GM12878 (cell line): ENCODE measurements at regions not wholly inside any gene's neighbourhood (a gene's known extent, or its start where the extent isn't known, plus 50 kb on each side); places are given as distances from the start of the nearest gene placed in this dataset.

Source experiments
- CEBPB ChIP-seq, 2 experiments: fragments of 150-350 bp in 1 of 2; IDR thresholded peaks; 2 replicates each; pipeline ENCODE4 v1.6.1; 2012 to 2014; ENCODE audit warnings: low read depth in 2 of 2, low read length in 2 of 2, borderline replicate concordance in 1 of 2, inconsistent platforms in 1 of 2
- CHD4 ChIP-seq: fragments of 200-600 bp; sonication (generic); IDR thresholded peaks from 2 replicates; pipeline ENCODE4 v1.6.1; 2016; ENCODE audit warnings: mild to moderate bottlenecking
- EP300 ChIP-seq, 2 experiments: fragments of 150-350 bp in 1 of 2; IDR thresholded peaks; 2 replicates each; pipeline ENCODE4 v1.6.1; 2011 to 2012; ENCODE audit warnings: low read depth in 2 of 2, low read length in 2 of 2, borderline replicate concordance in 1 of 2, improper control_type of control experiment in 1 of 2, inconsistent platforms in 1 of 2; ENCODE audit not compliant: control insufficient read depth in 1 of 2
- ESRRA ChIP-seq: IDR thresholded peaks from 2 replicates; pipeline ENCODE4 v1.6.1; 2012; ENCODE audit warnings: mild to moderate bottlenecking, low read length, improper control_type of control experiment
- ETV6 ChIP-seq, 2 experiments: fragments of 450-650 bp in 1 of 2; IDR thresholded peaks in 1 of 2; conservative IDR thresholded peaks in 1 of 2; 2 replicates each; pipeline ENCODE4 v1.6.1; 2014; ENCODE audit warnings: antibody characterized with exemption in 1 of 2, borderline replicate concordance in 1 of 2, low read depth in 1 of 2, mild to moderate bottlenecking in 1 of 2, moderate library complexity in 1 of 2
- MXI1 ChIP-seq: fragments of 150-350 bp; IDR thresholded peaks from 2 replicates; pipeline ENCODE4 v1.6.1; 2011; ENCODE audit warnings: low read depth, mild to moderate bottlenecking, inconsistent platforms, low read length, improper control_type of control experiment
- RAD21 ChIP-seq: IDR thresholded peaks from 2 replicates; pipeline ENCODE4 v1.6.1; 2011; ENCODE audit warnings: mild to moderate bottlenecking, low read depth, low read length, moderate library complexity; ENCODE audit not compliant: insufficient read depth
- TCF12 ChIP-seq: IDR thresholded peaks from 2 replicates; pipeline ENCODE4 v1.6.1; 2011; ENCODE audit warnings: low read depth, mild to moderate bottlenecking, low read length
- USF1 ChIP-seq: IDR thresholded peaks from 2 replicates; pipeline ENCODE4 v1.6.1; 2011; ENCODE audit warnings: borderline replicate concordance, low read depth, mild to moderate bottlenecking, moderate library complexity, mixed read lengths, low read length; ENCODE audit not compliant: insufficient read depth; ENCODE audit errors: extremely low read length
- TF ChIP-seq, protein P1 (sequence below): IDR thresholded peaks from 2 replicates; pipeline ENCODE4 v1.6.1; 2012; ENCODE audit warnings: low read depth, low read length, improper control_type of control experiment
- TF ChIP-seq, protein P2 (sequence below): fragments of 450-650 bp; IDR thresholded peaks from 2 replicates; pipeline ENCODE4 v1.6.1; 2017; ENCODE audit warnings: mild to moderate bottlenecking, moderate library complexity

- TF ChIP-seq, protein P1, sequence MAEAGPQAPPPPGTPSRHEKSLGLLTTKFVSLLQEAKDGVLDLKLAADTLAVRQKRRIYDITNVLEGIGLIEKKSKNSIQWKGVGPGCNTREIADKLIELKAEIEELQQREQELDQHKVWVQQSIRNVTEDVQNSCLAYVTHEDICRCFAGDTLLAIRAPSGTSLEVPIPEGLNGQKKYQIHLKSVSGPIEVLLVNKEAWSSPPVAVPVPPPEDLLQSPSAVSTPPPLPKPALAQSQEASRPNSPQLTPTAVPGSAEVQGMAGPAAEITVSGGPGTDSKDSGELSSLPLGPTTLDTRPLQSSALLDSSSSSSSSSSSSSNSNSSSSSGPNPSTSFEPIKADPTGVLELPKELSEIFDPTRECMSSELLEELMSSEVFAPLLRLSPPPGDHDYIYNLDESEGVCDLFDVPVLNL = no peak
- TF ChIP-seq USF1 = no peak
- TF ChIP-seq ESRRA = no peak
- TF ChIP-seq ETV6 (conservative IDR thresholded peaks at IDR 0.05 in 1 of 2, IDR thresholded peaks at IDR 0.05 in 1 of 2; ENCODE audit: borderline replicate concordance in 1 of 2, low read depth in 1 of 2) = no peak
- no peak for TF ChIP-seq MXI1
- no peak for TF ChIP-seq EP300 (IDR thresholded peaks at IDR 0.05; ENCODE audit: borderline replicate concordance in 1 of 2, control insufficient read depth in 1 of 2, low read depth in 2 of 2, low read length in 2 of 2)
- no peak for TF ChIP-seq RAD21
- TF ChIP-seq, protein P2, sequence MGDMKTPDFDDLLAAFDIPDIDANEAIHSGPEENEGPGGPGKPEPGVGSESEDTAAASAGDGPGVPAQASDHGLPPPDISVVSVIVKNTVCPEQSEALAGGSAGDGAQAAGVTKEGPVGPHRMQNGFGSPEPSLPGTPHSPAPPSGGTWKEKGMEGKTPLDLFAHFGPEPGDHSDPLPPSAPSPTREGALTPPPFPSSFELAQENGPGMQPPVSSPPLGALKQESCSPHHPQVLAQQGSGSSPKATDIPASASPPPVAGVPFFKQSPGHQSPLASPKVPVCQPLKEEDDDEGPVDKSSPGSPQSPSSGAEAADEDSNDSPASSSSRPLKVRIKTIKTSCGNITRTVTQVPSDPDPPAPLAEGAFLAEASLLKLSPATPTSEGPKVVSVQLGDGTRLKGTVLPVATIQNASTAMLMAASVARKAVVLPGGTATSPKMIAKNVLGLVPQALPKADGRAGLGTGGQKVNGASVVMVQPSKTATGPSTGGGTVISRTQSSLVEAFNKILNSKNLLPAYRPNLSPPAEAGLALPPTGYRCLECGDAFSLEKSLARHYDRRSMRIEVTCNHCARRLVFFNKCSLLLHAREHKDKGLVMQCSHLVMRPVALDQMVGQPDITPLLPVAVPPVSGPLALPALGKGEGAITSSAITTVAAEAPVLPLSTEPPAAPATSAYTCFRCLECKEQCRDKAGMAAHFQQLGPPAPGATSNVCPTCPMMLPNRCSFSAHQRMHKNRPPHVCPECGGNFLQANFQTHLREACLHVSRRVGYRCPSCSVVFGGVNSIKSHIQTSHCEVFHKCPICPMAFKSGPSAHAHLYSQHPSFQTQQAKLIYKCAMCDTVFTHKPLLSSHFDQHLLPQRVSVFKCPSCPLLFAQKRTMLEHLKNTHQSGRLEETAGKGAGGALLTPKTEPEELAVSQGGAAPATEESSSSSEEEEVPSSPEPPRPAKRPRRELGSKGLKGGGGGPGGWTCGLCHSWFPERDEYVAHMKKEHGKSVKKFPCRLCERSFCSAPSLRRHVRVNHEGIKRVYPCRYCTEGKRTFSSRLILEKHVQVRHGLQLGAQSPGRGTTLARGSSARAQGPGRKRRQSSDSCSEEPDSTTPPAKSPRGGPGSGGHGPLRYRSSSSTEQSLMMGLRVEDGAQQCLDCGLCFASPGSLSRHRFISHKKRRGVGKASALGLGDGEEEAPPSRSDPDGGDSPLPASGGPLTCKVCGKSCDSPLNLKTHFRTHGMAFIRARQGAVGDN = no peak
- no peak for TF ChIP-seq CEBPB (IDR thresholded peaks at IDR 0.05; ENCODE audit: borderline replicate concordance in 1 of 2, low read depth in 2 of 2, low read length in 2 of 2)
- TF ChIP-seq TCF12 = no peak
- no peak for TF ChIP-seq CHD4
Measured at GRCh38 chr14:48970943-48971342, 615.2 kb downstream of the RPS29 start.
